WTC11 (cell line): ENCODE measurements at regions not wholly inside any gene's neighbourhood (a gene's known extent, or its start where the extent isn't known, plus 50 kb on each side); places are given as distances from the start of the nearest gene placed in this dataset.

ENCODE experiments used
- ATAC-seq: fragments of 200-7000 bp; cut with Tn5 transposase; 2 replicates; pipeline ENCODE4 v1.10.0; 2021; ENCODE audit warnings: mild to moderate bottlenecking, moderate library complexity
- CTCF ChIA-PET: fragments of 300-600 bp; sonication (Branson Sonifier 250); formaldehyde crosslinking; loops from one replicate; lab custom pipeline; 2021; ENCODE audit warnings: antibody characterized with exemption; lab: Charles Lee
- POLR2A ChIA-PET: fragments of 350-600 bp; sonication (Branson Sonifier 250); formaldehyde crosslinking; loops from one replicate; lab custom pipeline; 2021; ENCODE audit warnings: antibody characterized with exemption; lab: Charles Lee
- DNase-seq: peaks from one replicate; pipeline ENCODE4 v3.0.0; 2021; ENCODE audit warnings: low spot score
- H3K27ac Mint-ChIP-seq: 2 replicates; pipeline ENCODE4 v1.8.0; 2021; ENCODE audit warnings: mixed read lengths
- H3K27me3 Mint-ChIP-seq: 2 replicates; pipeline ENCODE4 v1.8.0; 2021; ENCODE audit warnings: low read depth, mild to moderate bottlenecking, moderate library complexity, mixed read lengths
- H3K36me3 Mint-ChIP-seq: 2 replicates; pipeline ENCODE4 v1.8.0; 2021; ENCODE audit warnings: mixed read lengths
- H3K4me1 Mint-ChIP-seq: 2 replicates; pipeline ENCODE4 v1.8.0; 2022; ENCODE audit warnings: mixed read lengths
- H3K4me3 Mint-ChIP-seq: 2 replicates; pipeline ENCODE4 v1.8.0; 2021; ENCODE audit warnings: mild to moderate bottlenecking, moderate library complexity, mixed read lengths
- H3K9me3 Mint-ChIP-seq: 2 replicates; pipeline ENCODE4 v1.8.0; 2021; ENCODE audit warnings: mixed read lengths
- ATF1 ChIP-seq: sonication (generic); formaldehyde crosslinking; IDR thresholded peaks from 2 replicates; pipeline ENCODE4 v1.8.1; 2023; ENCODE audit warnings: mild to moderate bottlenecking, moderate library complexity, missing genetic modification reagents
- CREB1 ChIP-seq: sonication (generic); formaldehyde crosslinking; IDR thresholded peaks from 2 replicates; pipeline ENCODE4 v1.8.0; 2023; ENCODE audit warnings: mild to moderate bottlenecking, missing genetic modification reagents
- E2F1 ChIP-seq: sonication (generic); formaldehyde crosslinking; IDR thresholded peaks from 2 replicates; pipeline ENCODE4 v1.8.0; 2022; ENCODE audit warnings: mild to moderate bottlenecking, missing genetic modification reagents
- ESRRA ChIP-seq: sonication (generic); formaldehyde crosslinking; IDR thresholded peaks from 2 replicates; pipeline ENCODE4 v1.8.1; 2022; ENCODE audit warnings: mild to moderate bottlenecking, missing genetic modification reagents, borderline replicate concordance
- FOXJ3 ChIP-seq: sonication (generic); formaldehyde crosslinking; IDR thresholded peaks from 2 replicates; pipeline ENCODE4 v1.9.0; 2021; ENCODE audit warnings: missing genetic modification reagents, mild to moderate bottlenecking, borderline replicate concordance
- FOXP1 ChIP-seq: sonication (generic); formaldehyde crosslinking; IDR thresholded peaks from 2 replicates; pipeline ENCODE4 v1.8.0; 2022; ENCODE audit warnings: missing genetic modification reagents, mild to moderate bottlenecking, moderate library complexity, borderline replicate concordance
- GABPB1 ChIP-seq: sonication (generic); formaldehyde crosslinking; IDR thresholded peaks from 2 replicates; pipeline ENCODE4 v1.8.1; 2023; ENCODE audit warnings: mild to moderate bottlenecking, missing genetic modification reagents
- JAZF1 ChIP-seq: fragments of 250-450 bp; sonication (Bioruptor Pico); IDR thresholded peaks from 2 replicates; pipeline ENCODE4 v1.9.0; 2021; ENCODE audit warnings: moderate library complexity, mild to moderate bottlenecking, inconsistent platforms
- MXD4 ChIP-seq: fragments of 250-450 bp; sonication (Bioruptor Pico); IDR thresholded peaks from 2 replicates; pipeline ENCODE4 v1.8.0; 2021; ENCODE audit warnings: mild to moderate bottlenecking, moderate library complexity, borderline replicate concordance
- NFYB ChIP-seq: sonication (generic); formaldehyde crosslinking; conservative IDR thresholded peaks from 2 replicates; pipeline ENCODE4 v1.8.0; 2022; ENCODE audit warnings: low read depth, missing genetic modification reagents
- RORB ChIP-seq: fragments of 250-450 bp; sonication (Bioruptor Pico); IDR thresholded peaks from 2 replicates; pipeline ENCODE4 v1.9.0; 2021; ENCODE audit warnings: mild to moderate bottlenecking
- SOX15 ChIP-seq: fragments of 250-450 bp; sonication (Bioruptor Pico); IDR thresholded peaks from 2 replicates; pipeline ENCODE4 v1.9.0; 2021; ENCODE audit warnings: mild to moderate bottlenecking
- SP1 ChIP-seq: sonication (generic); formaldehyde crosslinking; conservative IDR thresholded peaks from 2 replicates; pipeline ENCODE4 v1.8.1; 2022; ENCODE audit warnings: missing genetic modification reagents
- TEAD1 ChIP-seq: sonication (generic); formaldehyde crosslinking; IDR thresholded peaks from 2 replicates; pipeline ENCODE4 v1.8.0; 2022; ENCODE audit warnings: mild to moderate bottlenecking, missing genetic modification reagents
- USF1 ChIP-seq: sonication (generic); formaldehyde crosslinking; IDR thresholded peaks from 2 replicates; pipeline ENCODE4 v1.8.0; 2022; ENCODE audit warnings: mild to moderate bottlenecking, missing genetic modification reagents
- ZBTB21 ChIP-seq: sonication (generic); formaldehyde crosslinking; IDR thresholded peaks from 2 replicates; pipeline ENCODE4 v1.8.1; 2023; ENCODE audit warnings: mild to moderate bottlenecking, missing genetic modification reagents, borderline replicate concordance
- ZBTB43 ChIP-seq: sonication (generic); formaldehyde crosslinking; IDR thresholded peaks from 2 replicates; pipeline ENCODE4 v1.8.1; 2023; ENCODE audit warnings: mild to moderate bottlenecking, missing genetic modification reagents
- ZNF121 ChIP-seq: sonication (generic); formaldehyde crosslinking; IDR thresholded peaks from 2 replicates; pipeline ENCODE4 v1.8.0; 2023; ENCODE audit warnings: missing genetic modification reagents
- ZNF532 ChIP-seq: fragments of 250-450 bp; sonication (Bioruptor Pico); IDR thresholded peaks from 2 replicates; pipeline ENCODE4 v1.9.0; 2021; ENCODE audit warnings: mild to moderate bottlenecking, borderline replicate concordance
- ZSCAN18 ChIP-seq: fragments of 250-450 bp; sonication (Bioruptor Pico); IDR thresholded peaks from 2 replicates; pipeline ENCODE4 v2.1.2; 2022; ENCODE audit warnings: mild to moderate bottlenecking, moderate library complexity

GRCh38 chr6:87914637-87915395 is 132.8 kb upstream of the SPACA1 start:
- peaks cover 8% of the 10 kb centered on the region for H3K36me3 Mint-ChIP-seq
- ChIA-PET CTCF (interaction anchor here (1.5 kb wide), 1 partner anchor 15 kb away, joined by 5 read pairs; no protein-coding TSS in a partner anchor), POLR2A (no interaction called here)
- H3K27me3 Mint-ChIP-seq: no peaks in the 10 kb centered on the region; the same call in 1 of the 2 replicates
- no peak for TF ChIP-seq SOX15 (CRISPR knock-in tag)
- TF ChIP-seq ZBTB21 (CRISPR knock-in tag): no peak
- TF ChIP-seq ATF1 (CRISPR knock-in tag): no peak
- TF ChIP-seq ZNF121 (CRISPR knock-in tag): no peak
- no peak for TF ChIP-seq FOXP1 (CRISPR knock-in tag)
- no peak for TF ChIP-seq RORB
- no peak for TF ChIP-seq ZNF532
- TF ChIP-seq MXD4 (CRISPR knock-in tag): no peak
- TF ChIP-seq E2F1 (CRISPR knock-in tag): no peak
- no peak for TF ChIP-seq FOXJ3 (CRISPR knock-in tag)
- no peak for TF ChIP-seq GABPB1 (CRISPR knock-in tag)
- no peak for TF ChIP-seq TEAD1 (CRISPR knock-in tag)
- no peak for TF ChIP-seq SP1 (CRISPR knock-in tag)
- no peak for TF ChIP-seq CREB1 (CRISPR knock-in tag)
- TF ChIP-seq NFYB: no peak
- no peak for TF ChIP-seq ZSCAN18 (CRISPR knock-in tag)
- no peak for TF ChIP-seq USF1 (CRISPR knock-in tag)
- TF ChIP-seq JAZF1: no peak
- TF ChIP-seq ESRRA (CRISPR knock-in tag): no peak
- TF ChIP-seq ZBTB43 (CRISPR knock-in tag): no peak
- H3K9me3 Mint-ChIP-seq: peaks cover 20% of the 10 kb centered on the region
- no peak for DNase-seq
- H3K27ac Mint-ChIP-seq: no peak overlapping the region
- no peak overlapping the region for H3K4me3 Mint-ChIP-seq
- peaks cover 20% of the 10 kb centered on the region for H3K4me1 Mint-ChIP-seq
- no peak for ATAC-seq
